NOMO-1 treated with DMSO at 0.1 percent for 48 hours (cell line): ENCODE measurements at regions not wholly inside any gene's neighbourhood (a gene's known extent, or its start where the extent isn't known, plus 50 kb on each side); places are given as distances from the start of the nearest gene placed in this dataset.

Experiments
- DNase-seq: peaks from one replicate; lab custom pipeline; 2025; ENCODE audit not compliant: unreplicated experiment; lab: John Stamatoyannopoulos, UW

- no peak for DNase-seq
Measured at GRCh38 chr18:27899893-27900292, 277.0 kb downstream of the CDH2 start.

- DNase-seq, result no peak
Measured at GRCh38 chr18:27894746-27895145, 282.2 kb downstream of the CDH2 start.

- DNase-seq, result no peak
Measured at GRCh38 chr18:27887711-27888495, 289.0 kb downstream of the CDH2 start.

- no peak for DNase-seq
Measured at GRCh38 chr18:27887287-27887686, 289.6 kb downstream of the CDH2 start.

GRCh38 chr18:27879540-27879939 is 297.4 kb downstream of the CDH2 start:
- DNase-seq, result no peak

- no peak for DNase-seq
Measured at GRCh38 chr18:27871726-27872125, 305.2 kb downstream of the CDH2 start.

GRCh38 chr18:27869735-27870134 is 307.2 kb downstream of the CDH2 start:
- no peak for DNase-seq

- DNase-seq, result no peak
Measured at GRCh38 chr18:27865431-27865830, 311.5 kb downstream of the CDH2 start.

GRCh38 chr18:27863780-27864430 is 313.0 kb downstream of the CDH2 start:
- no peak for DNase-seq

- DNase-seq, result no peak
Measured at GRCh38 chr18:27862041-27862682, 314.8 kb downstream of the CDH2 start.

- no peak for DNase-seq
Measured at GRCh38 chr18:27861539-27861938, 315.4 kb downstream of the CDH2 start.

GRCh38 chr18:27860701-27861107 is 316.2 kb downstream of the CDH2 start:
- DNase-seq, result no peak

- DNase-seq, result no peak
Measured at GRCh38 chr18:27860011-27860410, 316.9 kb downstream of the CDH2 start.

- peak; percentile 63 for DNase-seq
Measured at GRCh38 chr18:27856820-27857219, 320.1 kb downstream of the CDH2 start.

GRCh38 chr18:27855486-27855885 is 321.4 kb downstream of the CDH2 start:
- DNase-seq, result no peak

- DNase-seq, result no peak
Measured at GRCh38 chr18:27854631-27855030, 322.3 kb downstream of the CDH2 start.

GRCh38 chr18:27848336-27848735 is 328.6 kb downstream of the CDH2 start:
- DNase-seq, result no peak

GRCh38 chr18:27847412-27847811 is 329.5 kb downstream of the CDH2 start:
- no peak for DNase-seq

- no peak for DNase-seq
Measured at GRCh38 chr18:27845897-27846296, 331.0 kb downstream of the CDH2 start.

- no peak for DNase-seq
Measured at GRCh38 chr18:27843783-27844777, 332.9 kb downstream of the CDH2 start.

- no peak for DNase-seq
Measured at GRCh38 chr18:27839141-27839540, 337.8 kb downstream of the CDH2 start.
